PC-3 (cell line): ENCODE measurements at regions not wholly inside any gene's neighbourhood (a gene's known extent, or its start where the extent isn't known, plus 50 kb on each side); places are given as distances from the start of the nearest gene placed in this dataset.

Experiments used
- ATAC-seq: fragments of 200-7000 bp; cut with Tn5 transposase; 2 replicates; pipeline ENCODE4 v1.9.1; 2020; ENCODE audit warnings: mild to moderate bottlenecking, moderate library complexity
- BruUV-seq: library from RNA; stranded (reverse); fragments of 400-500 nt; replicated peaks from 2 replicates; lab custom pipeline; 2021; lab: Mats Ljungman, UMichigan
- CTCF ChIA-PET: fragments of 300-600 bp; sonication (Branson Sonifier 250); formaldehyde crosslinking; loops from one replicate; lab custom pipeline; 2022; ENCODE audit warnings: antibody characterized with exemption; lab: Charles Lee
- POLR2A ChIA-PET: fragments of 300-600 bp; sonication (Branson Sonifier 250); formaldehyde crosslinking; loops from one replicate; lab custom pipeline; 2022; ENCODE audit warnings: antibody characterized with exemption; ENCODE audit not compliant: unreplicated experiment; lab: Charles Lee
- DNase-seq: peaks from one replicate; pipeline ENCODE4 v3.0.0-alpha.2; 2015
- H2AFZ ChIP-seq: fragments of 300-600 bp; sonication (generic); 2 replicates; pipeline ENCODE4 v1.6.0; 2016; ENCODE audit warnings: antibody characterized with exemption, low read length
- H3F3A ChIP-seq: fragments of 300-600 bp; sonication (generic); one replicate; pipeline ENCODE4 v1.6.0; 2017; ENCODE audit warnings: antibody characterized with exemption, low read length, control low read depth, mild to moderate bottlenecking; ENCODE audit not compliant: unreplicated experiment
- H3K27ac ChIP-seq: fragments of 300-600 bp; sonication (generic); 2 replicates; pipeline ENCODE4 v1.5.1; 2016; ENCODE audit warnings: mild to moderate bottlenecking, low read length
- H3K27me3 ChIP-seq: fragments of 300-600 bp; sonication (generic); 2 replicates; pipeline ENCODE4 v1.6.1; 2016; ENCODE audit warnings: low read length, mixed read lengths
- H3K36me3 ChIP-seq: fragments of 300-600 bp; sonication (generic); 2 replicates; pipeline ENCODE4 v1.6.1; 2016; ENCODE audit warnings: low read depth, mixed run types, low read length, mixed read lengths
- H3K4me1 ChIP-seq: fragments of 300-600 bp; sonication (generic); 2 replicates; pipeline ENCODE4 v1.5.1; 2016; ENCODE audit warnings: low read length; ENCODE audit not compliant: insufficient read depth
- H3K4me2 ChIP-seq: fragments of 300-600 bp; sonication (generic); 2 replicates; pipeline ENCODE4 v1.6.0; 2016; ENCODE audit warnings: low read length
- H3K4me3 ChIP-seq: fragments of 300-600 bp; sonication (generic); 2 replicates; pipeline ENCODE4 v1.5.1; 2016; ENCODE audit warnings: mild to moderate bottlenecking, low read length, mixed read lengths
- H3K79me2 ChIP-seq: fragments of 300-600 bp; sonication (generic); 2 replicates; pipeline ENCODE4 v1.6.1; 2017; ENCODE audit warnings: low read length, mixed read lengths
- H3K9ac ChIP-seq: fragments of 300-600 bp; sonication (generic); 2 replicates; pipeline ENCODE4 v1.6.0; 2016; ENCODE audit warnings: mild to moderate bottlenecking, low read length
- H3K9me2 ChIP-seq: fragments of 300-600 bp; sonication (generic); replicated peaks from 2 replicates; pipeline ENCODE4 v1.6.1; 2016; ENCODE audit warnings: mixed run types, low read length, mixed read lengths
- H3K9me3 ChIP-seq: fragments of 300-600 bp; sonication (generic); 2 replicates; pipeline ENCODE4 v1.6.1; 2016; ENCODE audit warnings: low read length, mixed read lengths
- H4K20me1 ChIP-seq: fragments of 300-600 bp; sonication (generic); 2 replicates; pipeline ENCODE4 v1.6.1; 2016; ENCODE audit warnings: low read length, mixed read lengths
- EZH2 ChIP-seq: fragments of 300-600 bp; sonication (generic); IDR thresholded peaks from one replicate; pipeline ENCODE4 v1.6.1; 2017; ENCODE audit warnings: antibody characterized with exemption, mild to moderate bottlenecking, low read length; ENCODE audit not compliant: unreplicated experiment
- EZH2phosphoT487 ChIP-seq: fragments of 300-600 bp; sonication (generic); IDR thresholded peaks from 2 replicates; pipeline ENCODE4 v1.6.1; 2018; ENCODE audit warnings: mild to moderate bottlenecking, antibody characterized with exemption, low read length, borderline replicate concordance
- intact Hi-C: fragments of 100-400 bp; cut with micrococcal nuclease; formaldehyde crosslinking; loops from 2 replicates; pipeline ENCODE4 v1.9.0; 2023
- TF ChIP-seq, protein P1 (sequence below): fragments of 300-600 bp; sonication (generic); conservative IDR thresholded peaks from 2 replicates; pipeline ENCODE4 v1.5.1; 2017; ENCODE audit warnings: antibody characterized with exemption, low read depth, mild to moderate bottlenecking, low read length

DNA sequence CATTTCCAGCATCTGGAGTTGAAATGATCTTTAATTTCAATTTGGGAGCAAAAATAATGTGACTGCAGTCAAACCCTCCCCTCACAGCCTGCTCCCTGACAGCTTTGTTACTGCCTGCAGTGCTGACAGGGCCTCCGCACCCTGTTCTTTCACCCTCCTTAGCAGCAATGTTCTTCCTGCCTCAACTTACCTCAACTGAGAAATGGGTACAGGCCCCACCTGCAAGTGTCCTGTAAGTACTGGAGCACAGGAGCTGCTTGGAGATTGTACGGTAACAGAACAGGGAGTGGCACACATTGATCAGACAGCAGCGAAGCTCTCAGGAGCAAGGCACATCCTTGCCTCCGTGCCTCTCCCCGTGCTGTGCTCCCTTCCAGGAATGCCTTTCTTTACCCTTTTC, 131.3 kb downstream of the CHST1 start:
- BruUV-seq = no TSS peak
- no peak overlapping the region for H3K4me3 ChIP-seq
- DNase-seq = no peak
- H3K4me2 ChIP-seq = no peak overlapping the region
- H3K9me3 ChIP-seq = no peaks in the 10 kb centered on the region
- no peaks in the 10 kb centered on the region for H4K20me1 ChIP-seq
- no peak overlapping the region for H2AFZ ChIP-seq
- H3K27ac ChIP-seq = no peak overlapping the region
- POLR2A ChIA-PET = no interaction called here
- intact Hi-C loops = no loop called here
- no peak for ATAC-seq
- H3K9me2 ChIP-seq = no peaks in the 10 kb centered on the region
- TF ChIP-seq, protein P1, sequence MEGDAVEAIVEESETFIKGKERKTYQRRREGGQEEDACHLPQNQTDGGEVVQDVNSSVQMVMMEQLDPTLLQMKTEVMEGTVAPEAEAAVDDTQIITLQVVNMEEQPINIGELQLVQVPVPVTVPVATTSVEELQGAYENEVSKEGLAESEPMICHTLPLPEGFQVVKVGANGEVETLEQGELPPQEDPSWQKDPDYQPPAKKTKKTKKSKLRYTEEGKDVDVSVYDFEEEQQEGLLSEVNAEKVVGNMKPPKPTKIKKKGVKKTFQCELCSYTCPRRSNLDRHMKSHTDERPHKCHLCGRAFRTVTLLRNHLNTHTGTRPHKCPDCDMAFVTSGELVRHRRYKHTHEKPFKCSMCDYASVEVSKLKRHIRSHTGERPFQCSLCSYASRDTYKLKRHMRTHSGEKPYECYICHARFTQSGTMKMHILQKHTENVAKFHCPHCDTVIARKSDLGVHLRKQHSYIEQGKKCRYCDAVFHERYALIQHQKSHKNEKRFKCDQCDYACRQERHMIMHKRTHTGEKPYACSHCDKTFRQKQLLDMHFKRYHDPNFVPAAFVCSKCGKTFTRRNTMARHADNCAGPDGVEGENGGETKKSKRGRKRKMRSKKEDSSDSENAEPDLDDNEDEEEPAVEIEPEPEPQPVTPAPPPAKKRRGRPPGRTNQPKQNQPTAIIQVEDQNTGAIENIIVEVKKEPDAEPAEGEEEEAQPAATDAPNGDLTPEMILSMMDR = no peak
- TF ChIP-seq EZH2phosphoT487 = no peak
- no peak for TF ChIP-seq EZH2
- no peaks in the 10 kb centered on the region for H3K4me1 ChIP-seq
- CTCF ChIA-PET = no interaction called here
- 0 out of 2 replicates have a peak, but pooled peaks cover 4% of the 10 kb centered on the region for H3K27me3 ChIP-seq
- H3F3A ChIP-seq = no peaks in the 10 kb centered on the region
- no peak overlapping the region for H3K9ac ChIP-seq
- H3K36me3 ChIP-seq = no peaks in the 10 kb centered on the region
- no peaks in the 10 kb centered on the region for H3K79me2 ChIP-seq

DNA sequence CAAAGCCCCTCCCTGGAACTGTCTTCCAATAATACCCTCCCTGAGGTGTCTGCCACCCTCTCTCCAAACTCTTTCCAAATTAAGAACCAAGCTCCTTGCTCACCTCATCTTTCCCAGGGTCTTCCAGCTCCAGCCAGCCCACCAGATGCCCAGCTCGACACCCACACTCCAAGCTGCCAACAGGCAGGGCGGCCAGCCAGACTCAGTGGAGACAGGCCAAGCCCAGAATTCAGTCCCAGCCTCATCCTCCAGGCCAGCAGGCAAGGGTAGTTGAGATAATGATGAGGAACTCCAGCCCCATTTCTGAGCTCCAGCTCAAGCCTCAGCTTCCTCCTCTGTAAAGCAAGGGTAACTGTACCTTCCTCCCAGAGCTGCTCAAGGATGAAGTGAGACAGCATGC, 132.9 kb downstream of the CHST1 start:
- POLR2A ChIA-PET = no interaction called here
- CTCF ChIA-PET = no interaction called here
- H3K9me3 ChIP-seq = no peaks in the 10 kb centered on the region
- no peaks in the 10 kb centered on the region for H4K20me1 ChIP-seq
- H3K9ac ChIP-seq = no peak overlapping the region
- TF ChIP-seq EZH2phosphoT487 (no peak), EZH2 (no peak)
- TF ChIP-seq, protein P1 = no peak
- no peak for DNase-seq
- H3K79me2 ChIP-seq = no peaks in the 10 kb centered on the region
- intact Hi-C loops = no loop called here
- no peaks in the 10 kb centered on the region for H3K9me2 ChIP-seq
- H3K36me3 ChIP-seq = no peaks in the 10 kb centered on the region
- H2AFZ ChIP-seq = no peak overlapping the region
- no TSS peak for BruUV-seq
- H3K4me1 ChIP-seq = no peaks in the 10 kb centered on the region
- no peaks in the 10 kb centered on the region for H3F3A ChIP-seq
- H3K27ac ChIP-seq = no peak overlapping the region
- no peak for ATAC-seq
- H3K27me3 ChIP-seq = 0 out of 2 replicates have a peak, but pooled peaks cover 9% of the 10 kb centered on the region
- no peak overlapping the region for H3K4me3 ChIP-seq
- H3K4me2 ChIP-seq = no peak overlapping the region

DNA sequence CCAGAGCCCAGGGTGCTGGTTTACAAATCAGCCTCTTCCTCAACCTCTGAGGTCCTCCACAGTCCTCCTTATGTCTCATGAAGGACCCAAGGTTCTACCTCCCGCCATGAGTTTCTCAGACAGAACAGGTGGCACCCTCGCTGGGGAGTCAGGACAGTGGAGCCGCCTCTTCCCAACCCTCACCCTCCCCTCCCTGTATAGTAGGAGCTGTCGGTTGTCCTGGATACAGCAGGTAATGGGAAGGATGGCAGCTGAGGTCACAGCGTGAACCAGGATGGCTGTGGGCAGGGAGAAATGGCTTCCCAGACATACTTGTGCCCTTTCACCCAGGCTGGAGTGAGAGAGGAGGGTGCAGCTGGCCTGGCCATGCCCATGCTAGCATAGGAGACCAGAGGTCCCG, 134.6 kb downstream of the CHST1 start:
- BruUV-seq = no TSS peak
- Histone ChIP-seq H3K9ac (no peak overlapping the region), H3K79me2 (no peaks in the 10 kb centered on the region), H4K20me1 (no peaks in the 10 kb centered on the region), H2AFZ (no peak overlapping the region), H3F3A (no peaks in the 10 kb centered on the region), H3K27me3 (peaks cover 9% of the 10 kb centered on the region; the same call in 1 of the 2 replicates), H3K9me2 (no peaks in the 10 kb centered on the region), H3K4me3 (no peak overlapping the region), H3K36me3 (no peaks in the 10 kb centered on the region), H3K4me1 (no peaks in the 10 kb centered on the region), H3K9me3 (no peaks in the 10 kb centered on the region), H3K27ac (no peak overlapping the region), H3K4me2 (no peak overlapping the region)
- ATAC-seq (no peak), DNase-seq (no peak)
- POLR2A ChIA-PET = no interaction called here
- intact Hi-C loops = no loop called here
- CTCF ChIA-PET = no interaction called here
- no peak for TF ChIP-seq EZH2phosphoT487
- TF ChIP-seq, protein P1 = no peak
- TF ChIP-seq EZH2 = no peak
